ENCODE measurements at regions not wholly inside any gene's neighbourhood (a gene's known extent, or its start where the extent isn't known, plus 50 kb on each side); places are given as distances from the start of the nearest gene placed in this dataset.
"Not testable (repeated sequence)": the region's sequence is repeated elsewhere in the genome, so short reads cannot be mapped to it uniquely, and the experiment has no call there.

DNA sequence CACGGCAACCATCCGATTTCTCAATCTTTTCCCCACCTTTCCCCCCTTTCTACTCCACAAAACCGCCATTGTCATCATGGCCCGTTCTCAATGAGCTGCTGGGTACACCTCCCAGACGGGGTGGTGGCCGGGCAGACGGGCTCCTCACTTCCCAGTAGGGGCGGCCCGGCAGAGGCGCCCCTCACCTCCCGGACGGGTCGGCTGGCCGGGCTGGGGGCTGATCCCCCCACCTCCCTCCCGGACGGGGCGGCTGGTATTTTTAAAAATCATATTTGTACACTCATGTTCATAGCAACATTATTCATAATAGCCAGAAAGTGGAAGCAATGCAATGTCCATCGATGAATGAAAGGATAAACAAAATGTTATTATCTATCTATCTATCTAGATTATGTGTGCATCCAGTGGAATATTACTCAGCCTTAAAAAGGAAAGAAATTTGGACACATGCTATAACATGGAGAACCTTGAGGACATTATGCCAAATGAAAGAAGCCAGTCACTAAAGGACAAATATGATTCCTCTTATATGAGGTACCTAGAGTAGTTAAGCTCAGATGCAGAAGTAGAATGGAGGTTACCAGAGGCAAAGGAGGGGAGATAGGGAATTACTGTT lies 78.4 kb upstream of the NDUFV2 start:
- not testable (repeated sequence) for H3K9me3 ChIP-seq (ENCODE audit: control insufficient read depth, low read length); H3K27ac ChIP-seq (ENCODE audit: insufficient read depth, low read length, poor library complexity, severe bottlenecking); H3K4me3 ChIP-seq (ENCODE audit: insufficient read depth, low read depth, low read length, poor library complexity, severe bottlenecking); H3K4me1 ChIP-seq (ENCODE audit: control insufficient read depth, insufficient read depth, low read length, poor library complexity, severe bottlenecking); H3K27me3 ChIP-seq (replicated peaks; ENCODE audit: control insufficient read depth, insufficient read depth, low read length, poor library complexity, severe bottlenecking); DNase-seq; H3K36me3 ChIP-seq (ENCODE audit: control insufficient read depth, insufficient read depth, low read length)

DNA sequence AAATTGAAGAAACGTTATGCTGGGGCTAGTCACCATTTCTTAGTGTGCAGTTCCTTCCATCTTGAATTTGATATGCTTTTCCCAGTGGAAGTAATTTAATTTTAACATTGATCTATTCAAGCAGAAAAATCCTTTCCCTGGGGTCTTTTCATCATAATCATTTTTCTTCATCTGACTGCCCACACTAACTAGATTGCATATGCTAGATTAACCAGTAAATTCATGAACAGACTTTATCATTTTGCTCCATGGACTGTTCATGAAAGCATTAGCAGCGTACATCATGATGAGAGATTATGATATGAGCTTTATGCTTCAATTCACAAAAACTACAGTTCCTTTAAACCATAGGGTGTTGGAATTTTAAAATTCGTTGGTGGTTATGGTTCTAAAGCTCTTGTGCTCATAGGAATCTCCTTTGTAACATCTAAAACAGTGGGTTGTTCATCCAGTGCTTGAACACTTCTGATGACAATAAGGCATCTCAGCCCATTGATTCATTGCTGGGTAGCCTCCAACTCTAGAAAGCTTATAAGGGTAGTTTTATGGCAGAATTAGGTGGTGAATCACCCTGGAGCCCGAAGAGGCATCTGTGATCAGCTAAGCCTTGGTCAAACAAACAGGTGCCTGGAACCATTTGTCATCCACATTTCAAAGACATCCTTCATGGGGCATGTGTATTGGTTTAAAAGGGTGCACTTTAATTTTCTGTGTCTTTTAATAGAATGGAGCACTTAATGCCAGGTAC lies 77.2 kb upstream of the NDUFV2 start:
- Histone ChIP-seq H3K27ac (ENCODE audit: insufficient read depth, low read length, poor library complexity, severe bottlenecking) (no peak overlapping the region), H3K9me3 (ENCODE audit: control insufficient read depth, low read length) (no peaks in the 10 kb centered on the region), H3K36me3 (ENCODE audit: control insufficient read depth, insufficient read depth, low read length) (no peaks in the 10 kb centered on the region), H3K4me3 (ENCODE audit: insufficient read depth, low read depth, low read length, poor library complexity, severe bottlenecking) (no peak overlapping the region), H3K4me1 (ENCODE audit: control insufficient read depth, insufficient read depth, low read length, poor library complexity, severe bottlenecking) (no peaks in the 10 kb centered on the region), H3K27me3 (replicated peaks; ENCODE audit: control insufficient read depth, insufficient read depth, low read length, poor library complexity, severe bottlenecking) (no peaks in the 10 kb centered on the region)
- no peak for DNase-seq

DNA sequence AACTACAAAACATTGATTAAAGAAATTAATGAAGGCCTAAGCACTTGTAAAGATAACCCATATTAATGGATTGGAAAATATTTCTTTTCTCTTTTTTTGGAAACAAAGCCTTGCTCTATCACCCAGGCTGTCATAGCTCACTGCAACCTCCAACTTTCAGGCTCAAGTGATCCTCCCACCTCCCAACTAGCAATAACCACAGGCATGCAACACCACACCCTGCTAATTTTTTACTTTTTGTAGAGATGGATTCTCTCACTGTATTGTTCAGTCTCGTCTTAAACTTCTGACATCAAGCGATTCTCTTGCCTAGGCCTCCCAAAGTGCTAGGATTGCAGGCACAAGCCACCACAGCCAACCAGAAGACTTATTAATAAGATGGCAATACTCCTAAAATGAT lies 73.4 kb upstream of the NDUFV2 start:
- H3K4me3 ChIP-seq (ENCODE audit: insufficient read depth, low read depth, low read length, poor library complexity, severe bottlenecking), result no peak overlapping the region
- H3K27me3 ChIP-seq (replicated peaks; ENCODE audit: control insufficient read depth, insufficient read depth, low read length, poor library complexity, severe bottlenecking), result no peaks in the 10 kb centered on the region
- DNase-seq, result no peak
- no peaks in the 10 kb centered on the region for H3K9me3 ChIP-seq (ENCODE audit: control insufficient read depth, low read length)
- H3K27ac ChIP-seq (ENCODE audit: insufficient read depth, low read length, poor library complexity, severe bottlenecking), result no peak overlapping the region
- H3K36me3 ChIP-seq (ENCODE audit: control insufficient read depth, insufficient read depth, low read length), result no peaks in the 10 kb centered on the region
- H3K4me1 ChIP-seq (ENCODE audit: control insufficient read depth, insufficient read depth, low read length, poor library complexity, severe bottlenecking), result no peaks in the 10 kb centered on the region

DNA sequence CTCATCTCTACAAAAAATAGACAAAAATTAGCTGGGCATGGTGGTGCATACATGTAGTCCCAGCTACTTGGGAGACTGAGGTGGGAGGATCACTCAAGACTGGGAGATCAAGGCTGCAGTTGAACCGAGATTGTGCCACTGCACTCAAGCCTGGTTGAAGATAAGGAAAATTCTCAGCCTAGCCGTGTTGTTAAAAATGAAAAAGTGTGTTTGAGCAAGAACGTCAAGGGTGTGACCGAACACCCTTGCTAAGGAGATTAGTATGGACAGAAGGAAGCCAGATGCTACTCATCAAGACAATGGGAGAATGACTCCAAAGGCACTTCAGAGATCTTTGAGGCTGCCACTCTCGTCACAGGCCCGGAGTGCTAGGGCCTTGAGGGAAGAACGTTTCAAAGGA lies 70.0 kb upstream of the NDUFV2 start:
- Histone ChIP-seq H3K4me3 (ENCODE audit: insufficient read depth, low read depth, low read length, poor library complexity, severe bottlenecking) (no peak overlapping the region), H3K4me1 (ENCODE audit: control insufficient read depth, insufficient read depth, low read length, poor library complexity, severe bottlenecking) (no peaks in the 10 kb centered on the region), H3K27ac (ENCODE audit: insufficient read depth, low read length, poor library complexity, severe bottlenecking) (no peak overlapping the region), H3K27me3 (replicated peaks; ENCODE audit: control insufficient read depth, insufficient read depth, low read length, poor library complexity, severe bottlenecking) (no peaks in the 10 kb centered on the region), H3K36me3 (ENCODE audit: control insufficient read depth, insufficient read depth, low read length) (no peaks in the 10 kb centered on the region), H3K9me3 (ENCODE audit: control insufficient read depth, low read length) (no peaks in the 10 kb centered on the region)
- no peak for DNase-seq

DNA sequence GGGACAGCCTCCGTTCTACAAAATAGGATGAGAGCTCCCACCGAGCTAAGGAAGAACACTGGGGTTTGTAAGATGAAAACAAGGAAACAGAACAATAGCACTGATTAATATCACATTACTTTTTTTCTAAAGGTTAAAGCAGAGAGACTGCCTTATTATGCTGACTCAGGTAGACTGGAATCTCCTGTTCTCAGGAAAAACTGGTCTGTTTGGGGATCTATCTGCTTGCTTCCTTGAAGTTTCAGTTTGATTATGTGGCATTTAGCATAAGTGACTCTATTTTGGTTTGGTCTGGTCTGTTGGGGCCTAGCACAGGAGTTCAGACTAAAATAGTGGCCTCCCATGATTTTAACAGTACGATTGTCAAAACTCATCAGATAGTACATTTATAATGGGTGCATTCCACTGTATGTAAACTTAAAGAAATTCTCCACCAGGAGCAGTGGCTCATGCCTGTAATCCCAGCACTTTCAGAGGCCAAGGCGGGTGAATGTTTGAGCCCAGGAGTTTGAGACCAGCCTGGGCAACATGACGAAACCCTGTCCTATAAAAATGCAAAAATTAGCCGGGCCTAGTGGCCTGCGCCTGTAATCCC lies 64.1 kb upstream of the NDUFV2 start:
- Histone ChIP-seq H3K27me3 (replicated peaks; ENCODE audit: control insufficient read depth, insufficient read depth, low read length, poor library complexity, severe bottlenecking) (no peaks in the 10 kb centered on the region), H3K9me3 (ENCODE audit: control insufficient read depth, low read length) (no peaks in the 10 kb centered on the region), H3K36me3 (ENCODE audit: control insufficient read depth, insufficient read depth, low read length) (no peaks in the 10 kb centered on the region), H3K27ac (ENCODE audit: insufficient read depth, low read length, poor library complexity, severe bottlenecking) (no peak overlapping the region), H3K4me1 (ENCODE audit: control insufficient read depth, insufficient read depth, low read length, poor library complexity, severe bottlenecking) (no peaks in the 10 kb centered on the region), H3K4me3 (ENCODE audit: insufficient read depth, low read depth, low read length, poor library complexity, severe bottlenecking) (no peak overlapping the region)
- no peak for DNase-seq

DNA sequence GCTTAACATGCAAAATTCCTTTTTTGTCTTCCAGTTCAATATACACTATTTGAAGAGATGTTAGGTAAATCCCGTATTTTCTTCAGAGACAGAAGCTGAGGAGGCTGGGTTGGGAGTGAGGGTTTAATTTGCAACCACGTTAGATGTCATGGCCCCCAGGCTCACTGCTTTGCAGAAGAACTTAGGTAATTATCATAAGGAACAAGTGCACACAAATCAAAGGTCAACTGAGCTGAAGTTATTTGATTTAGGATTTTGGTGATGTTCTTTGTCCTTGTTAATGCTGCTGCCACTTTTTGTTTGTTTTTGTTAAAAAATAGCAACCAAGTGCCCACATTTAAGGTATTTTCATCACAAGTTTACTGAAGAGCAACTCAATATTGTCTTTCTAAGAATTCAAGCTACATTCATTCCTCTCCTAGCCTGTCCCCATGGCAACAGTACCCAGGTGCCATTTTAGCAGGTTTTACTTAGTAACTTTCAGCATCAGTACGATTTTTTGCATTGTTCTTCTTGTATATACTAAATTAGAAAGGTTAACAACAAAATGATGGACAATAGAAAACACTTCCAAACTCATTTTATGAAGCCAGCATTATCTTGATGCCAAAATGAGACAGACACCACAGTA lies 62.9 kb upstream of the NDUFV2 start:
- H3K27me3 ChIP-seq (replicated peaks; ENCODE audit: control insufficient read depth, insufficient read depth, low read length, poor library complexity, severe bottlenecking), result no peaks in the 10 kb centered on the region
- H3K36me3 ChIP-seq (ENCODE audit: control insufficient read depth, insufficient read depth, low read length), result no peaks in the 10 kb centered on the region
- H3K4me1 ChIP-seq (ENCODE audit: control insufficient read depth, insufficient read depth, low read length, poor library complexity, severe bottlenecking), result no peaks in the 10 kb centered on the region
- DNase-seq, result no peak
- H3K4me3 ChIP-seq (ENCODE audit: insufficient read depth, low read depth, low read length, poor library complexity, severe bottlenecking), result no peak overlapping the region
- H3K27ac ChIP-seq (ENCODE audit: insufficient read depth, low read length, poor library complexity, severe bottlenecking), result no peak overlapping the region
- no peaks in the 10 kb centered on the region for H3K9me3 ChIP-seq (ENCODE audit: control insufficient read depth, low read length)

DNA sequence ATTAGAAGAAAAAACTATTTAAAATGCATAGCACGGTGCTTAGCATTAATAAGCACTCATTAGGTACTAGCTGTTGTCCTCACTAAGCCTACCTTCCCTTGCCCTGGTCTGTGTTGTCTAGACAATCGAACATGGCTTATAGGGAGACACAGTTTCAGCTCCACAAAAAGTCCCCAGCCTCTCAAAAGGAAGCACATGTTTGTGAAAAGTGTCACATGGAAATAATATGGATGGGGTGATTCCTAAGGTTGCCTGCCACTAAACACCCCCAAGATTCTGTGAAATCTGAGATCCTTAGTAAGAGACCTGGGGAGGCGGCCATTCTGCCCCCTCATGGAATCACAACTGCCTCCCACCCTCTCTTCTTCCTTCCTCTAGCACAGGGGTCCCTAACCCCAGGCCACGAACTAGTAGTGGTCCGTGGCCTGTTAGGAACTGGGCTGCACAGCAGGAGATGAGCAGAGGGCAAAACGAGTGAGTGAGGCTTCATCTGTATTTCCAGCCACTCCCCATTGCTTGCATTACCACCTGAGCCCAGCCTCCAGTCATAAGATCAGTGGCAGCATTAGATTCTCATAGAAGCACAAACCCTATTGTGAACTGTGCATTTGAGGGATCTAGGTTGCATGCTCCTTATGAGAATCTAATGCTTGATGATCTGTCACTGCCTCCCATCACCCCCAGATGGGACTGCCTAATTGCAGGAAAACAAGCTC lies 59.6 kb upstream of the NDUFV2 start:
- no peaks in the 10 kb centered on the region for H3K36me3 ChIP-seq (ENCODE audit: control insufficient read depth, insufficient read depth, low read length)
- no peak for DNase-seq
- no peak overlapping the region for H3K27ac ChIP-seq (ENCODE audit: insufficient read depth, low read length, poor library complexity, severe bottlenecking)
- H3K9me3 ChIP-seq (ENCODE audit: control insufficient read depth, low read length), result no peaks in the 10 kb centered on the region
- no peaks in the 10 kb centered on the region for H3K4me1 ChIP-seq (ENCODE audit: control insufficient read depth, insufficient read depth, low read length, poor library complexity, severe bottlenecking)
- no peak overlapping the region for H3K4me3 ChIP-seq (ENCODE audit: insufficient read depth, low read depth, low read length, poor library complexity, severe bottlenecking)
- H3K27me3 ChIP-seq (replicated peaks; ENCODE audit: control insufficient read depth, insufficient read depth, low read length, poor library complexity, severe bottlenecking), result no peaks in the 10 kb centered on the region

DNA sequence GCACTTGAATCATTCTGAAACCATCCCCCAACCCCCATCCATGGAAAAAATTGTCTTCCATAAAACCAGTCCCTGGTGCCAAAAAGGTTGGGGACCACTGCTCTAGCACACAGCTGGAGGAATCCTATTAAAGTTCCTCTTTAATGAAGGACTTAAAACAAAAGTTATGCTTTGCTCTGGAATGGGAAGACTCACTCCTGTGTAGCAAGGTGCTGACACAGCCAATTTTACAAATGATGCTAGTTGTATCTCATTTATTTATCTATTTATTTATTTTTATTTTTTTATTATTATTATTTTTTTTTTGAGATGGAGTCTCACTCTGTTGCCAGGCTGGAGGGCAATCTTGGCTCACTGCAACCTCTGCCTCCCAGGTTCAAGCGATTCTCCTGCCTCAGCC lies 58.9 kb upstream of the NDUFV2 start:
- H3K9me3 ChIP-seq (ENCODE audit: control insufficient read depth, low read length), result no peaks in the 10 kb centered on the region
- H3K36me3 ChIP-seq (ENCODE audit: control insufficient read depth, insufficient read depth, low read length), result no peaks in the 10 kb centered on the region
- no peak overlapping the region for H3K27ac ChIP-seq (ENCODE audit: insufficient read depth, low read length, poor library complexity, severe bottlenecking)
- no peaks in the 10 kb centered on the region for H3K4me1 ChIP-seq (ENCODE audit: control insufficient read depth, insufficient read depth, low read length, poor library complexity, severe bottlenecking)
- H3K27me3 ChIP-seq (replicated peaks; ENCODE audit: control insufficient read depth, insufficient read depth, low read length, poor library complexity, severe bottlenecking), result no peaks in the 10 kb centered on the region
- no peak overlapping the region for H3K4me3 ChIP-seq (ENCODE audit: insufficient read depth, low read depth, low read length, poor library complexity, severe bottlenecking)
- no peak for DNase-seq

DNA sequence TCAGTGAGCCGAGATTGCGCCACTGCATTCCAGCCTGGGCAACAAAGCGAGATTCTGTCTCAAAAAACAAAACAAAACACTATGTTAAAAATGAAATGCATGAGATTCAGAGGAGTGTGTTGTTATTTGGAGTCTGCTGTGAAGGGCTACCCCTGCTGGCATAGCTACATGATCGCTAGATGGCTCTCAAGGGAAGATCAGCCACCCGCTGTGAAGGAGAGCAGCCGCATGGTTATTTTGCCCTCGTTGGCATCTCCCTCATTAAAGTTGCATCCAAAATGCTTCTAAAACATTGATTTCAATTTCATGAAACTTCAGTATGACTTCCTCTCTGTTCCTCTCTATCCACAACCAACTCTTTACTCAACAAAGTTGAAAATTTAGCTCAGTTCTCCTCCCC lies 54.8 kb upstream of the NDUFV2 start:
- no peaks in the 10 kb centered on the region for H3K4me1 ChIP-seq (ENCODE audit: control insufficient read depth, insufficient read depth, low read length, poor library complexity, severe bottlenecking)
- H3K9me3 ChIP-seq (ENCODE audit: control insufficient read depth, low read length), result no peaks in the 10 kb centered on the region
- H3K36me3 ChIP-seq (ENCODE audit: control insufficient read depth, insufficient read depth, low read length), result no peaks in the 10 kb centered on the region
- H3K4me3 ChIP-seq (ENCODE audit: insufficient read depth, low read depth, low read length, poor library complexity, severe bottlenecking), result no peak overlapping the region
- H3K27me3 ChIP-seq (replicated peaks; ENCODE audit: control insufficient read depth, insufficient read depth, low read length, poor library complexity, severe bottlenecking), result no peaks in the 10 kb centered on the region
- H3K27ac ChIP-seq (ENCODE audit: insufficient read depth, low read length, poor library complexity, severe bottlenecking), result no peak overlapping the region
- no peak for DNase-seq
